CD4-positive, alpha-beta T cell treated with Interferon alpha-2 for 1 hour (primary cell): ENCODE measurements at regions not wholly inside any gene's neighbourhood (a gene's known extent, or its start where the extent isn't known, plus 50 kb on each side); places are given as distances from the start of the nearest gene placed in this dataset.
"Not testable (repeated sequence)": the region's sequence is repeated elsewhere in the genome, so short reads cannot be mapped to it uniquely, and the experiment has no call there.

Experiments
- DNase-seq, 2 donors: peaks; one replicate each; pipeline ENCODE4 v3.0.0-alpha.2; 2020 to 2022

GRCh38 chr13:87986639-87987250, 315.6 kb downstream of the SLITRK5 start:
- DNase-seq = no peak

- DNase-seq = no peak
Observed at GRCh38 chr13:87998081-87998480, 326.9 kb downstream of the SLITRK5 start.

- DNase-seq = no peak
Observed at GRCh38 chr13:87999240-87999700, 328.1 kb downstream of the SLITRK5 start.

GRCh38 chr13:87999788-88000187, 328.6 kb downstream of the SLITRK5 start:
- no peak for DNase-seq

GRCh38 chr13:88000239-88000638, 329.1 kb downstream of the SLITRK5 start:
- DNase-seq = no peak

- DNase-seq = no peak
Observed at GRCh38 chr13:88000787-88001186, 329.6 kb downstream of the SLITRK5 start.

GRCh38 chr13:88005188-88005587, 334.0 kb downstream of the SLITRK5 start:
- DNase-seq = no peak

- DNase-seq = no peak
Observed at GRCh38 chr13:88014527-88014926, 343.4 kb downstream of the SLITRK5 start.

GRCh38 chr13:88022431-88023208, 351.4 kb downstream of the SLITRK5 start:
- DNase-seq = no peak

GRCh38 chr13:88026241-88026640, 355.1 kb downstream of the SLITRK5 start:
- DNase-seq = no peak

GRCh38 chr13:88031980-88032559, 360.9 kb downstream of the SLITRK5 start:
- DNase-seq = no peak

- not testable (repeated sequence) for DNase-seq
Observed at GRCh38 chr13:88036205-88036604, 365.0 kb downstream of the SLITRK5 start.

GRCh38 chr13:88042489-88042888, 371.3 kb downstream of the SLITRK5 start:
- DNase-seq = no peak

- no peak for DNase-seq
Observed at GRCh38 chr13:88051746-88052482, 380.7 kb downstream of the SLITRK5 start.

GRCh38 chr13:88063741-88064140, 392.6 kb downstream of the SLITRK5 start:
- no peak for DNase-seq

GRCh38 chr13:88066847-88067246, 395.7 kb downstream of the SLITRK5 start:
- DNase-seq = no peak

GRCh38 chr13:88068316-88068715, 397.1 kb downstream of the SLITRK5 start:
- no peak for DNase-seq

GRCh38 chr13:88068975-88069374, 397.8 kb downstream of the SLITRK5 start:
- no peak for DNase-seq

- DNase-seq = no peak
Observed at GRCh38 chr13:88071371-88071770, 400.2 kb downstream of the SLITRK5 start.

- no peak for DNase-seq
Observed at GRCh38 chr13:88074794-88075510, 403.8 kb downstream of the SLITRK5 start.

- DNase-seq = no peak
Observed at GRCh38 chr13:88085036-88085435, 413.9 kb downstream of the SLITRK5 start.

- no peak for DNase-seq
Observed at GRCh38 chr13:88086577-88086976, 415.4 kb downstream of the SLITRK5 start.

GRCh38 chr13:88097541-88097940, 426.4 kb downstream of the SLITRK5 start:
- DNase-seq = no peak
